Right cardiac atrium (tissue), 5 donors: ENCODE measurements at regions not wholly inside any gene's neighbourhood (a gene's known extent, or its start where the extent isn't known, plus 50 kb on each side); places are given as distances from the start of the nearest gene placed in this dataset.

Source experiments
- ATAC-seq, 2 donors: fragments of 200-7000 bp; cut with Tn5 transposase; one replicate each; pipeline versions ENCODE4 v1.8.0 to v1.9.1; 2020; ENCODE audit warnings: moderate library complexity in 2 of 2, mild to moderate bottlenecking in 1 of 2
- DNase-seq, 3 donors: peaks; one replicate each; pipeline ENCODE4 v3.0.0-alpha.2; 2020
- H3K27ac ChIP-seq: one replicate; pipeline ENCODE4 v1.5.1; 2013; ENCODE audit warnings: mild to moderate bottlenecking, low read length, control low read depth, moderate library complexity
- H3K27me3 ChIP-seq: one replicate; pipeline ENCODE4 v1.6.1; 2013; ENCODE audit not compliant: control insufficient read depth, insufficient read depth
- H3K4me1 ChIP-seq: one replicate; pipeline ENCODE4 v1.6.1; 2013; ENCODE audit warnings: low read length; ENCODE audit not compliant: control insufficient read depth, insufficient read depth
- H3K4me3 ChIP-seq: one replicate; pipeline ENCODE4 v1.5.1; 2013; ENCODE audit warnings: low read length, control low read depth
- H3K9me3 ChIP-seq: one replicate; pipeline ENCODE4 v1.6.1; 2013; ENCODE audit warnings: low read length; ENCODE audit not compliant: control insufficient read depth
- WGBS: extraction: QIAGEN DNeasy Blood & Tissue Kit; methylation state at CpG from one replicate; pipeline ENCODE4 v1.1.7; 2013; 5-methylcytosine and 5-hydroxymethylcytosine counted together
- intact Hi-C, 4 donors: fragments of 100-400 bp; cut with DNase I; formaldehyde crosslinking; loops; one replicate each; pipeline versions ENCODE4 v1.11.0 to v1.14.0; 2022 to 2023
- donor health status: healthy with polysubstance abuse.
- donor health status: DM: no; HTN: yes; CAD: no.
- donor health status: DM: no; HTN: no; CAD: no.
- donor health status: DM: no; HTN: yes; CAD: no; lungs with severe emphysema.
- donor health status: DM: yes; HTN: yes; CAD: no.

- 91% methylated on average over 1 of the region's 1 CpG for WGBS
- intact Hi-C loops = no loop called here
Measured at GRCh38 chr2:75344146-75344545, 144.8 kb upstream of the TACR1 start.

GRCh38 chr2:75342504-75343175, 143.3 kb upstream of the TACR1 start:
- no peak for ATAC-seq
- no peaks in the 10 kb centered on the region for H3K9me3 ChIP-seq
- WGBS = 85% methylated on average over 1 of the region's 1 CpG

More at GRCh38 chr2:75344146-75344545, 144.8 kb upstream of the TACR1 start:
- Histone ChIP-seq H3K4me1 (no peaks in the 10 kb centered on the region), H3K27ac (no peak overlapping the region), H3K9me3 (no peaks in the 10 kb centered on the region), H3K27me3 (no peaks in the 10 kb centered on the region), H3K4me3 (no peak overlapping the region)
- ATAC-seq (no peak), DNase-seq (no peak)

GRCh38 chr2:75340560-75340959, 141.2 kb upstream of the TACR1 start:
- intact Hi-C loops = no loop called here
- WGBS = 65% methylated on average over 3 of the region's 3 CpGs
- DNase-seq (no peak), ATAC-seq (no peak)
- no peak overlapping the region for H3K27ac ChIP-seq
- H3K9me3 ChIP-seq = no peaks in the 10 kb centered on the region
- no peak overlapping the region for H3K4me3 ChIP-seq
- no peaks in the 10 kb centered on the region for H3K4me1 ChIP-seq
- H3K27me3 ChIP-seq = no peaks in the 10 kb centered on the region

More at GRCh38 chr2:75342504-75343175, 143.3 kb upstream of the TACR1 start:
- H3K4me3 ChIP-seq = no peak overlapping the region
- H3K27me3 ChIP-seq = no peaks in the 10 kb centered on the region
- intact Hi-C loops = no loop called here
- no peak for DNase-seq
- no peaks in the 10 kb centered on the region for H3K4me1 ChIP-seq
- no peak overlapping the region for H3K27ac ChIP-seq

- Histone ChIP-seq H3K4me1 (no peaks in the 10 kb centered on the region), H3K27me3 (no peaks in the 10 kb centered on the region), H3K4me3 (no peak overlapping the region), H3K9me3 (no peaks in the 10 kb centered on the region), H3K27ac (no peak overlapping the region)
- DNase-seq (no peak), ATAC-seq (no peak)
- intact Hi-C loops = loop anchor here in 1 of 4 donors (5.0 kb wide), 1 partner anchor 421 kb away; no protein-coding TSS in a partner anchor
- WGBS = 83% methylated on average over 5 of the region's 5 CpGs
Measured at GRCh38 chr2:75338461-75338860, 139.1 kb upstream of the TACR1 start.

GRCh38 chr2:75337619-75338018, 138.3 kb upstream of the TACR1 start:
- intact Hi-C loops = loop anchor here in 1 of 4 donors (5.0 kb wide), 1 partner anchor 420 kb away; no protein-coding TSS in a partner anchor
- 89% methylated on average over 3 of the region's 3 CpGs for WGBS
- Histone ChIP-seq H3K4me3 (no peak overlapping the region), H3K27me3 (no peaks in the 10 kb centered on the region), H3K9me3 (no peaks in the 10 kb centered on the region), H3K27ac (no peak overlapping the region), H3K4me1 (no peaks in the 10 kb centered on the region)
- DNase-seq = no peak
- no peak for ATAC-seq

- intact Hi-C loops = loop anchor here in 1 of 4 donors (5.0 kb wide), 1 partner anchor 420 kb away; no protein-coding TSS in a partner anchor
- H3K27me3 ChIP-seq = no peaks in the 10 kb centered on the region
- H3K4me1 ChIP-seq = no peaks in the 10 kb centered on the region
- 33% methylated on average over 5 of the region's 5 CpGs for whole genome bisulfite sequencing
- H3K9me3 ChIP-seq = no peaks in the 10 kb centered on the region
- DNase-seq = no peak
- H3K27ac ChIP-seq = no peak overlapping the region
- H3K4me3 ChIP-seq = no peak overlapping the region
- no peak for ATAC-seq
Measured at GRCh38 chr2:75337016-75337415, 137.7 kb upstream of the TACR1 start.

GRCh38 chr2:75336451-75336850, 137.1 kb upstream of the TACR1 start:
- no peak overlapping the region for H3K27ac ChIP-seq
- H3K4me1 ChIP-seq = no peaks in the 10 kb centered on the region
- no peaks in the 10 kb centered on the region for H3K27me3 ChIP-seq
- 53% methylated on average over 3 of the region's 3 CpGs for WGBS
- intact Hi-C loops = loop anchor here in 1 of 4 donors (5.0 kb wide), 1 partner anchor 419 kb away; no protein-coding TSS in a partner anchor
- DNase-seq (no peak), ATAC-seq (no peak)
- no peaks in the 10 kb centered on the region for H3K9me3 ChIP-seq
- no peak overlapping the region for H3K4me3 ChIP-seq

- 83% methylated on average over 6 of the region's 6 CpGs for WGBS
- intact Hi-C loops = no loop called here
- Histone ChIP-seq H3K9me3 (no peaks in the 10 kb centered on the region), H3K27ac (no peak overlapping the region), H3K4me1 (no peaks in the 10 kb centered on the region), H3K27me3 (no peaks in the 10 kb centered on the region), H3K4me3 (no peak overlapping the region)
- ATAC-seq (no peak), DNase-seq (no peak)
Measured at GRCh38 chr2:75334076-75334475, 134.8 kb upstream of the TACR1 start.

- WGBS = 90% methylated on average over 2 of the region's 2 CpGs
- ATAC-seq = no peak
- Histone ChIP-seq H3K27me3 (no peaks in the 10 kb centered on the region), H3K4me3 (no peak overlapping the region), H3K27ac (no peak overlapping the region), H3K4me1 (no peaks in the 10 kb centered on the region), H3K9me3 (no peaks in the 10 kb centered on the region)
- intact Hi-C loops = no loop called here
- DNase-seq = no peak
Measured at GRCh38 chr2:75333646-75334045, 134.3 kb upstream of the TACR1 start.

- no peak overlapping the region for H3K27ac ChIP-seq
- intact Hi-C loops = no loop called here
- H3K4me3 ChIP-seq = no peak overlapping the region
- 91% methylated on average over 7 of the region's 7 CpGs for WGBS
- H3K27me3 ChIP-seq = no peaks in the 10 kb centered on the region
- H3K4me1 ChIP-seq = no peaks in the 10 kb centered on the region
- no peak for ATAC-seq
- H3K9me3 ChIP-seq = no peaks in the 10 kb centered on the region
- no peak for DNase-seq
Measured at GRCh38 chr2:75328156-75328555, 128.8 kb upstream of the TACR1 start.

GRCh38 chr2:75327334-75327733, 128.0 kb upstream of the TACR1 start:
- Histone ChIP-seq H3K27ac (no peak overlapping the region), H3K4me1 (no peaks in the 10 kb centered on the region), H3K27me3 (no peaks in the 10 kb centered on the region), H3K4me3 (no peak overlapping the region), H3K9me3 (no peaks in the 10 kb centered on the region)
- WGBS = 44% methylated on average over 7 of the region's 7 CpGs
- intact Hi-C loops = no loop called here
- DNase-seq (no peak), ATAC-seq (no peak)
